GM23338 (cell line): ENCODE measurements at regions not wholly inside any gene's neighbourhood (a gene's known extent, or its start where the extent isn't known, plus 50 kb on each side); places are given as distances from the start of the nearest gene placed in this dataset.

Source experiments
- ATAC-seq: fragments of 200-7000 bp; cut with Tn5 transposase; 3 replicates; pipeline ENCODE4 v1.9.1; 2020
- DNase-seq: peaks from one replicate; pipeline ENCODE4 v3.0.0-alpha.2; 2015; ENCODE audit warnings: low spot score
- H2AFZ ChIP-seq: fragments of 200-600 bp; sonication (generic); 2 replicates; pipeline ENCODE4 v1.8.0; 2016; ENCODE audit warnings: antibody characterized with exemption, mild to moderate bottlenecking, moderate library complexity
- H3F3A ChIP-seq: fragments of 200-600 bp; sonication (generic); replicated peaks from 2 replicates; pipeline ENCODE4 v1.8.0; 2017; ENCODE audit warnings: antibody characterized with exemption, mixed run types, low read depth
- H3K27ac ChIP-seq: fragments of 200-600 bp; sonication (generic); 2 replicates; pipeline ENCODE4 v1.6.1; 2016; ENCODE audit warnings: low read depth
- H3K27me3 ChIP-seq: fragments of 200-600 bp; sonication (generic); 2 replicates; pipeline ENCODE4 v1.8.0; 2016; ENCODE audit warnings: mild to moderate bottlenecking, mixed run types, moderate library complexity; ENCODE audit not compliant: insufficient read depth
- H3K36me3 ChIP-seq: fragments of 200-600 bp; sonication (generic); 2 replicates; pipeline ENCODE4 v1.8.0; 2016; ENCODE audit warnings: mild to moderate bottlenecking; ENCODE audit not compliant: insufficient read depth
- H3K4me1 ChIP-seq: fragments of 200-600 bp; sonication (generic); 2 replicates; pipeline ENCODE4 v1.8.0; 2016; ENCODE audit warnings: mild to moderate bottlenecking, moderate library complexity; ENCODE audit not compliant: insufficient read depth
- H3K4me2 ChIP-seq: fragments of 200-600 bp; sonication (generic); 2 replicates; pipeline ENCODE4 v1.7.1; 2017; ENCODE audit warnings: mixed run types
- H3K4me3 ChIP-seq: fragments of 200-600 bp; sonication (generic); 2 replicates; pipeline ENCODE4 v1.6.1; 2016; ENCODE audit warnings: mixed run types
- H3K79me2 ChIP-seq: fragments of 200-600 bp; sonication (generic); replicated peaks from 2 replicates; pipeline ENCODE4 v1.8.0; 2017; ENCODE audit warnings: mild to moderate bottlenecking; ENCODE audit not compliant: insufficient read depth
- H3K9me2 ChIP-seq: fragments of 200-600 bp; sonication (generic); 2 replicates; pipeline ENCODE4 v1.8.0; 2017; ENCODE audit not compliant: insufficient read depth
- H4K20me1 ChIP-seq: fragments of 200-600 bp; sonication (generic); replicated peaks from 2 replicates; pipeline ENCODE4 v1.8.0; 2017; ENCODE audit warnings: mild to moderate bottlenecking; ENCODE audit not compliant: insufficient read depth
- H3K27ac Mint-ChIP-seq: 2 replicates; pipeline ENCODE4 v1.8.0; 2020; ENCODE audit warnings: inconsistent platforms, mild to moderate bottlenecking, moderate library complexity, mixed read lengths
- H3K27me3 Mint-ChIP-seq: 3 replicates; pipeline ENCODE4 v1.8.0; 2022; ENCODE audit warnings: low read depth, mild to moderate bottlenecking, moderate library complexity, mixed read lengths, inconsistent platforms; ENCODE audit not compliant: insufficient read depth, poor library complexity
- H3K36me3 Mint-ChIP-seq: 3 replicates; pipeline ENCODE4 v1.8.0; 2021; ENCODE audit warnings: low read depth, mild to moderate bottlenecking, inconsistent platforms, moderate library complexity, mixed read lengths
- H3K4me1 Mint-ChIP-seq: 3 replicates; pipeline ENCODE4 v1.8.0; 2020; ENCODE audit warnings: mild to moderate bottlenecking, inconsistent platforms, mixed read lengths
- H3K4me3 Mint-ChIP-seq: 3 replicates; pipeline ENCODE4 v1.8.0; 2021; ENCODE audit warnings: moderate library complexity, mild to moderate bottlenecking, inconsistent platforms, mixed read lengths
- H3K9me3 Mint-ChIP-seq: 3 replicates; pipeline ENCODE4 v1.8.0; 2020; ENCODE audit warnings: moderate library complexity, mild to moderate bottlenecking, inconsistent platforms, mixed read lengths
- JUNB ChIP-seq: IDR thresholded peaks from one replicate; pipeline ENCODE4 v1.6.1; 2016; ENCODE audit warnings: antibody characterized with exemption; ENCODE audit not compliant: unreplicated experiment
- POLR2AphosphoS5 ChIP-seq: IDR thresholded peaks from 2 replicates; pipeline ENCODE4 v1.6.1; 2016; ENCODE audit warnings: antibody characterized with exemption, low read depth
- STAT1 ChIP-seq: IDR thresholded peaks from one replicate; pipeline ENCODE4 v1.6.1; 2016; ENCODE audit warnings: antibody characterized with exemption; ENCODE audit not compliant: unreplicated experiment
- ZNF114 ChIP-seq: fragments of 250-450 bp; sonication (Bioruptor Pico); IDR thresholded peaks from 2 replicates; pipeline ENCODE4 v1.5.0; 2020; ENCODE audit warnings: mild to moderate bottlenecking, moderate library complexity
- ZNF331 ChIP-seq: fragments of 250-450 bp; sonication (Bioruptor Pico); IDR thresholded peaks from 2 replicates; pipeline ENCODE4 v1.5.0; 2020; ENCODE audit warnings: low read depth, mild to moderate bottlenecking, moderate library complexity
- TF ChIP-seq, protein P1 (sequence below): IDR thresholded peaks from one replicate; pipeline ENCODE4 v1.6.1; 2018; ENCODE audit warnings: antibody characterized with exemption; ENCODE audit not compliant: unreplicated experiment
- TF ChIP-seq, protein P2 (sequence below): IDR thresholded peaks from 2 replicates; pipeline ENCODE4 v1.6.1; 2016; ENCODE audit warnings: antibody characterized with exemption
- TF ChIP-seq, protein P3 (sequence below), 2 experiments: fragments of 200-600 bp in 1 of 2; sonication (generic) in 1 of 2; conservative IDR thresholded peaks; 2 replicates each; pipeline versions ENCODE4 v1.5.1 to v1.6.1; 2016 to 2017; ENCODE audit warnings: antibody characterized with exemption in 2 of 2, low read depth in 2 of 2, mild to moderate bottlenecking in 2 of 2, moderate library complexity in 1 of 2

DNA sequence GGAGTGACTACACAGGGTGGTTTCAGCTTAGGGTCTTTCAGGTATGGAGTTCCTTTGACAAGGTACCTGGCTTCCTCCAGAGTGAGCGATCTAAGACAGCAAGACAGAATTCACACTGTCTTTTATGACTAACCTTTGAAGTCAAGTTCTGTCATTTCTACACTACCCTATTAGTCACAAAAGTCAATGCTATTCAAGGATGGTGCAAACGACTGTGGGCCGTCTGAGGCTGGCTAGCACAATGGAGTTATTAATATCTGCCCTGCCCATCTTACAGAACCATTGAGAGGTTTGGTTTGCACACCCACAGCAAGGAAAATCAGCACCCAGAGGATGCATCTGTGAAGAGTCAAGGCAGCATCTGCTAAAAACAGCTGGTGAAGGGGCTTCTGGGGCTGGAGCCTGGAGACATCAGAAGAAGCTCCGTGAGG is 62.9 kb upstream of the XCR1 start (continued):
- TF ChIP-seq STAT1, result no peak
- TF ChIP-seq, protein P1, sequence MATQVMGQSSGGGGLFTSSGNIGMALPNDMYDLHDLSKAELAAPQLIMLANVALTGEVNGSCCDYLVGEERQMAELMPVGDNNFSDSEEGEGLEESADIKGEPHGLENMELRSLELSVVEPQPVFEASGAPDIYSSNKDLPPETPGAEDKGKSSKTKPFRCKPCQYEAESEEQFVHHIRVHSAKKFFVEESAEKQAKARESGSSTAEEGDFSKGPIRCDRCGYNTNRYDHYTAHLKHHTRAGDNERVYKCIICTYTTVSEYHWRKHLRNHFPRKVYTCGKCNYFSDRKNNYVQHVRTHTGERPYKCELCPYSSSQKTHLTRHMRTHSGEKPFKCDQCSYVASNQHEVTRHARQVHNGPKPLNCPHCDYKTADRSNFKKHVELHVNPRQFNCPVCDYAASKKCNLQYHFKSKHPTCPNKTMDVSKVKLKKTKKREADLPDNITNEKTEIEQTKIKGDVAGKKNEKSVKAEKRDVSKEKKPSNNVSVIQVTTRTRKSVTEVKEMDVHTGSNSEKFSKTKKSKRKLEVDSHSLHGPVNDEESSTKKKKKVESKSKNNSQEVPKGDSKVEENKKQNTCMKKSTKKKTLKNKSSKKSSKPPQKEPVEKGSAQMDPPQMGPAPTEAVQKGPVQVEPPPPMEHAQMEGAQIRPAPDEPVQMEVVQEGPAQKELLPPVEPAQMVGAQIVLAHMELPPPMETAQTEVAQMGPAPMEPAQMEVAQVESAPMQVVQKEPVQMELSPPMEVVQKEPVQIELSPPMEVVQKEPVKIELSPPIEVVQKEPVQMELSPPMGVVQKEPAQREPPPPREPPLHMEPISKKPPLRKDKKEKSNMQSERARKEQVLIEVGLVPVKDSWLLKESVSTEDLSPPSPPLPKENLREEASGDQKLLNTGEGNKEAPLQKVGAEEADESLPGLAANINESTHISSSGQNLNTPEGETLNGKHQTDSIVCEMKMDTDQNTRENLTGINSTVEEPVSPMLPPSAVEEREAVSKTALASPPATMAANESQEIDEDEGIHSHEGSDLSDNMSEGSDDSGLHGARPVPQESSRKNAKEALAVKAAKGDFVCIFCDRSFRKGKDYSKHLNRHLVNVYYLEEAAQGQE, result no peak
- no peak for TF ChIP-seq JUNB

DNA sequence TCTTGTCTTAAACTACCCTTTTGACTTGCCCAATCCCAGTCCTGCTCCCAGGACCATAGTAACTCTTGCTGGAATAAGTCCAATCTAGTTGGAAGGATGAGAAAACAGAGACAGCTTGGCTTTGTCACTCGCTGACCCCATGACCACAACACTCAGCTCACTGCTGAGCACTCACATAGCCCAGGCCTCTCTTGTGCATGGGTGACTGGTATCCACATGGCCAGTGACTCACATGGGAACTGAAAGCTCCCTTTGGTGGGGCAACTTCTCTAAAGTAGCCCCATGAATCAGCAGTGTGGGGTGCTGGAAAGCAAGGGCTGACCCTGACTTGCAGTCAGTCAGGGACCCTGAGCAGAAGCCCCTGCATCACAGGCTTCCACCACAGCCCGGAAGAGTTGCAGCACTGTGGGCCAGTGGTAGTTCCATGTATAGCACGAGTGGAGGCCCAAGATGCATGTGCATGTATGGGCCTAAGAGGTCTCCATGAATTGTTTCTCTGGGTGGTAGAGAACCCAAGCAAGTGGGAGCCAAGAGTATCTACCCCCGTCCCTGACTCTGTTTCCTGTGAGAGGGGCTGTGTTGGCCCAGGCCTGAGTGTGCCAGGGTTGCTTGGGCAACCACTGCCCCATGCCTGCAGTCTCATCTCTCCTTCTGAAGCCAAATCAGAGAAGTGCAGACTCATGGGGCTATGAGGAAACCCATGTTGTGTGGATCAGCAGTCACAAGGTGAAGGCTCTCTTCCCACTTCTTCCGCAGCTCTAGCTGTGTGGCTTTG is 62.1 kb upstream of the XCR1 start:
- peaks cover 4% of the 10 kb centered on the region for H3K4me1 Mint-ChIP-seq
- DNase-seq, result no peak
- TF ChIP-seq, protein P2, sequence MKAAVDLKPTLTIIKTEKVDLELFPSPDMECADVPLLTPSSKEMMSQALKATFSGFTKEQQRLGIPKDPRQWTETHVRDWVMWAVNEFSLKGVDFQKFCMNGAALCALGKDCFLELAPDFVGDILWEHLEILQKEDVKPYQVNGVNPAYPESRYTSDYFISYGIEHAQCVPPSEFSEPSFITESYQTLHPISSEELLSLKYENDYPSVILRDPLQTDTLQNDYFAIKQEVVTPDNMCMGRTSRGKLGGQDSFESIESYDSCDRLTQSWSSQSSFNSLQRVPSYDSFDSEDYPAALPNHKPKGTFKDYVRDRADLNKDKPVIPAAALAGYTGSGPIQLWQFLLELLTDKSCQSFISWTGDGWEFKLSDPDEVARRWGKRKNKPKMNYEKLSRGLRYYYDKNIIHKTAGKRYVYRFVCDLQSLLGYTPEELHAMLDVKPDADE, result no peak
- TF ChIP-seq JUNB, result no peak
- no peak for TF ChIP-seq ZNF331 (CRISPR knock-in tag)
- no peak for TF ChIP-seq ZNF114 (CRISPR knock-in tag)
- no peak for TF ChIP-seq POLR2AphosphoS5
- TF ChIP-seq, protein P3, sequence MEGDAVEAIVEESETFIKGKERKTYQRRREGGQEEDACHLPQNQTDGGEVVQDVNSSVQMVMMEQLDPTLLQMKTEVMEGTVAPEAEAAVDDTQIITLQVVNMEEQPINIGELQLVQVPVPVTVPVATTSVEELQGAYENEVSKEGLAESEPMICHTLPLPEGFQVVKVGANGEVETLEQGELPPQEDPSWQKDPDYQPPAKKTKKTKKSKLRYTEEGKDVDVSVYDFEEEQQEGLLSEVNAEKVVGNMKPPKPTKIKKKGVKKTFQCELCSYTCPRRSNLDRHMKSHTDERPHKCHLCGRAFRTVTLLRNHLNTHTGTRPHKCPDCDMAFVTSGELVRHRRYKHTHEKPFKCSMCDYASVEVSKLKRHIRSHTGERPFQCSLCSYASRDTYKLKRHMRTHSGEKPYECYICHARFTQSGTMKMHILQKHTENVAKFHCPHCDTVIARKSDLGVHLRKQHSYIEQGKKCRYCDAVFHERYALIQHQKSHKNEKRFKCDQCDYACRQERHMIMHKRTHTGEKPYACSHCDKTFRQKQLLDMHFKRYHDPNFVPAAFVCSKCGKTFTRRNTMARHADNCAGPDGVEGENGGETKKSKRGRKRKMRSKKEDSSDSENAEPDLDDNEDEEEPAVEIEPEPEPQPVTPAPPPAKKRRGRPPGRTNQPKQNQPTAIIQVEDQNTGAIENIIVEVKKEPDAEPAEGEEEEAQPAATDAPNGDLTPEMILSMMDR (conservative IDR thresholded peaks at IDR 0.05; ENCODE audit: low read depth in 2 of 2), result no peak
- TF ChIP-seq, protein P1, result no peak

More for the DNA sequence above, 62.1 kb upstream of the XCR1 start:
- H3K4me2 ChIP-seq, result no peak overlapping the region
- peaks cover 5% of the 10 kb centered on the region for H3K9me2 ChIP-seq
- H3K27ac ChIP-seq, result no peak overlapping the region
- Mint-ChIP-seq H3K9me3 (no peaks in the 10 kb centered on the region), H3K36me3 (no peaks in the 10 kb centered on the region), H3K27me3 (peaks cover 6% of the 10 kb centered on the region), H3K27ac (no peak overlapping the region), H3K4me3 (no peak overlapping the region)
- no peak for ATAC-seq
- no peaks in the 10 kb centered on the region for H3K36me3 ChIP-seq
- no peaks in the 10 kb centered on the region for H3F3A ChIP-seq
- H2AFZ ChIP-seq, result no peak overlapping the region
- no peaks in the 10 kb centered on the region for H3K79me2 ChIP-seq
- no peaks in the 10 kb centered on the region for H4K20me1 ChIP-seq
- no peak overlapping the region for H3K4me3 ChIP-seq
- H3K27me3 ChIP-seq, result no peaks in the 10 kb centered on the region
- no peaks in the 10 kb centered on the region for H3K4me1 ChIP-seq
